Tibial nerve (tissue), 4 donors: ENCODE measurements at regions not wholly inside any gene's neighbourhood (a gene's known extent, or its start where the extent isn't known, plus 50 kb on each side); places are given as distances from the start of the nearest gene placed in this dataset.

Source experiments
- EP300 ChIP-seq, 2 donors: sonication (generic); formaldehyde crosslinking; IDR thresholded peaks; one replicate each; pipeline ENCODE4 v1.6.1; 2017; ENCODE audit warnings: antibody characterized with exemption in 2 of 2, mild to moderate bottlenecking in 1 of 2
- TF ChIP-seq, protein P1 (sequence below), 5 experiments: fragments of 200-600 bp in 3 of 5; fragments of 450-650 bp in 2 of 5; sonication (generic) in 3 of 5; IDR thresholded peaks; one replicate each; pipeline ENCODE4 v1.5.1; 2016 to 2019; ENCODE audit warnings: antibody characterized with exemption in 5 of 5, mild to moderate bottlenecking in 3 of 5, moderate library complexity in 2 of 5

- TF ChIP-seq, protein P1, sequence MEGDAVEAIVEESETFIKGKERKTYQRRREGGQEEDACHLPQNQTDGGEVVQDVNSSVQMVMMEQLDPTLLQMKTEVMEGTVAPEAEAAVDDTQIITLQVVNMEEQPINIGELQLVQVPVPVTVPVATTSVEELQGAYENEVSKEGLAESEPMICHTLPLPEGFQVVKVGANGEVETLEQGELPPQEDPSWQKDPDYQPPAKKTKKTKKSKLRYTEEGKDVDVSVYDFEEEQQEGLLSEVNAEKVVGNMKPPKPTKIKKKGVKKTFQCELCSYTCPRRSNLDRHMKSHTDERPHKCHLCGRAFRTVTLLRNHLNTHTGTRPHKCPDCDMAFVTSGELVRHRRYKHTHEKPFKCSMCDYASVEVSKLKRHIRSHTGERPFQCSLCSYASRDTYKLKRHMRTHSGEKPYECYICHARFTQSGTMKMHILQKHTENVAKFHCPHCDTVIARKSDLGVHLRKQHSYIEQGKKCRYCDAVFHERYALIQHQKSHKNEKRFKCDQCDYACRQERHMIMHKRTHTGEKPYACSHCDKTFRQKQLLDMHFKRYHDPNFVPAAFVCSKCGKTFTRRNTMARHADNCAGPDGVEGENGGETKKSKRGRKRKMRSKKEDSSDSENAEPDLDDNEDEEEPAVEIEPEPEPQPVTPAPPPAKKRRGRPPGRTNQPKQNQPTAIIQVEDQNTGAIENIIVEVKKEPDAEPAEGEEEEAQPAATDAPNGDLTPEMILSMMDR (IDR thresholded peaks at IDR 0.05) = no peak
- TF ChIP-seq EP300 (IDR thresholded peaks at IDR 0.05) = no peak
Observed at GRCh38 chr6:167669553-167669849, 157.2 kb upstream of the AFDN start.
